ENCODE measurements at regions not wholly inside any gene's neighbourhood (a gene's known extent, or its start where the extent isn't known, plus 50 kb on each side); places are given as distances from the start of the nearest gene placed in this dataset.
"Not testable (repeated sequence)": the region's sequence is repeated elsewhere in the genome, so short reads cannot be mapped to it uniquely, and the experiment has no call there.

- no peak for DNase-seq (ENCODE audit: low read depth in 2 of 2)
Observed at GRCh38 chr2:150674283-150674682, 186.8 kb upstream of the RND3 start.

GRCh38 chr2:150672311-150672710, 184.8 kb upstream of the RND3 start:
- no peak for DNase-seq (ENCODE audit: low read depth in 2 of 2)

GRCh38 chr2:150669492-150669891, 182.0 kb upstream of the RND3 start:
- DNase-seq (ENCODE audit: low read depth in 2 of 2): no peak

GRCh38 chr2:150667039-150667438, 179.6 kb upstream of the RND3 start:
- DNase-seq (ENCODE audit: low read depth in 2 of 2): not testable (repeated sequence)

- DNase-seq (ENCODE audit: low read depth in 2 of 2): no peak
Observed at GRCh38 chr2:150663143-150663542, 175.7 kb upstream of the RND3 start.

- DNase-seq (ENCODE audit: low read depth in 2 of 2): no peak
Observed at GRCh38 chr2:150656002-150656401, 168.5 kb upstream of the RND3 start.

- DNase-seq (ENCODE audit: low read depth in 2 of 2): no peak
Observed at GRCh38 chr2:150653351-150653750, 165.9 kb upstream of the RND3 start.

- DNase-seq (ENCODE audit: low read depth in 2 of 2): no peak
Observed at GRCh38 chr2:150647943-150648342, 160.5 kb upstream of the RND3 start.

GRCh38 chr2:150646746-150647145, 159.3 kb upstream of the RND3 start:
- no peak for DNase-seq (ENCODE audit: low read depth in 2 of 2)

GRCh38 chr2:150644298-150645067, 157.0 kb upstream of the RND3 start:
- no peak for DNase-seq (ENCODE audit: low read depth in 2 of 2)

GRCh38 chr2:150643114-150643725, 155.8 kb upstream of the RND3 start:
- no peak for DNase-seq (ENCODE audit: low read depth in 2 of 2)

GRCh38 chr2:150640039-150640438, 152.6 kb upstream of the RND3 start:
- no peak for DNase-seq (ENCODE audit: low read depth in 2 of 2)

GRCh38 chr2:150639383-150639782, 151.9 kb upstream of the RND3 start:
- no peak for DNase-seq (ENCODE audit: low read depth in 2 of 2)

GRCh38 chr2:150631236-150631821, 143.9 kb upstream of the RND3 start:
- DNase-seq (ENCODE audit: low read depth in 2 of 2): no peak

- DNase-seq (ENCODE audit: low read depth in 2 of 2): no peak
Observed at GRCh38 chr2:150630587-150631235, 143.2 kb upstream of the RND3 start.

GRCh38 chr2:150627526-150627925, 140.1 kb upstream of the RND3 start:
- DNase-seq (ENCODE audit: low read depth in 2 of 2): no peak

GRCh38 chr2:150626934-150627411, 139.5 kb upstream of the RND3 start:
- DNase-seq (ENCODE audit: low read depth in 2 of 2): no peak

- no peak for DNase-seq (ENCODE audit: low read depth in 2 of 2)
Observed at GRCh38 chr2:150625741-150626140, 138.3 kb upstream of the RND3 start.

GRCh38 chr2:150625303-150625702, 137.8 kb upstream of the RND3 start:
- no peak for DNase-seq (ENCODE audit: low read depth in 2 of 2)

- no peak for DNase-seq (ENCODE audit: low read depth in 2 of 2)
Observed at GRCh38 chr2:150624001-150624401, 136.5 kb upstream of the RND3 start.

- no peak for DNase-seq (ENCODE audit: low read depth in 2 of 2)
Observed at GRCh38 chr2:150621526-150622213, 134.2 kb upstream of the RND3 start.

- no peak for DNase-seq (ENCODE audit: low read depth in 2 of 2)
Observed at GRCh38 chr2:150620855-150621254, 133.4 kb upstream of the RND3 start.

Measured in stimulated activated CD4-positive, alpha-beta T cell treated with anti-CD3 and anti-CD28 coated beads, Interleukin-12 subunit alpha, Interleukin-12 subunit beta, amount 100 ng/mL, for 24 hours (primary cell).